ENCODE measurements at regions not wholly inside any gene's neighbourhood (a gene's known extent, or its start where the extent isn't known, plus 50 kb on each side); places are given as distances from the start of the nearest gene placed in this dataset.
A peak's percentile ranks its signal among the peaks of the same experiment; 100 is the strongest.

DNA sequence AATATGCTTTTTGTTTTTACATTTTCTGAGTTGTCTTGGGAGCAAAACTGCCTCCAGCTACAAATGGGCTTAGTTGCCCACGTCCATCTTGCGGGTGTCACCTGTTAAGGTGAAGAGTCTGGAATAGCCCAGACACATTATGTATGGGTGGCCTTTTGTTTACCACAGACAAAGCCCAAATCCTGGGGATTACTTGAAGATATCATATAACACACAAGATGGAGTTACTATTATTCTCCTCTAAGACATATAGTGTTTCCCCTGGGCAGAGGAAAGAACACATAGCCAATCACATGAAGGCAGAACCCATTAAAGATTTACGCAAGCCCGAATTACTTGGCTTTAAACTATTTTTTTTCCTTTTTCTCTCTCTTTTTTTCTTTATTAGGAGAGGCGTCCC, 625.6 kb upstream of the FAM241A start:
- no peak for DNase-seq (ENCODE audit: low read depth)
- TF ChIP-seq, protein P1, sequence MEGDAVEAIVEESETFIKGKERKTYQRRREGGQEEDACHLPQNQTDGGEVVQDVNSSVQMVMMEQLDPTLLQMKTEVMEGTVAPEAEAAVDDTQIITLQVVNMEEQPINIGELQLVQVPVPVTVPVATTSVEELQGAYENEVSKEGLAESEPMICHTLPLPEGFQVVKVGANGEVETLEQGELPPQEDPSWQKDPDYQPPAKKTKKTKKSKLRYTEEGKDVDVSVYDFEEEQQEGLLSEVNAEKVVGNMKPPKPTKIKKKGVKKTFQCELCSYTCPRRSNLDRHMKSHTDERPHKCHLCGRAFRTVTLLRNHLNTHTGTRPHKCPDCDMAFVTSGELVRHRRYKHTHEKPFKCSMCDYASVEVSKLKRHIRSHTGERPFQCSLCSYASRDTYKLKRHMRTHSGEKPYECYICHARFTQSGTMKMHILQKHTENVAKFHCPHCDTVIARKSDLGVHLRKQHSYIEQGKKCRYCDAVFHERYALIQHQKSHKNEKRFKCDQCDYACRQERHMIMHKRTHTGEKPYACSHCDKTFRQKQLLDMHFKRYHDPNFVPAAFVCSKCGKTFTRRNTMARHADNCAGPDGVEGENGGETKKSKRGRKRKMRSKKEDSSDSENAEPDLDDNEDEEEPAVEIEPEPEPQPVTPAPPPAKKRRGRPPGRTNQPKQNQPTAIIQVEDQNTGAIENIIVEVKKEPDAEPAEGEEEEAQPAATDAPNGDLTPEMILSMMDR (IDR thresholded peaks at IDR 0.05; ENCODE audit: insufficient read depth, low read length): no peak

DNA sequence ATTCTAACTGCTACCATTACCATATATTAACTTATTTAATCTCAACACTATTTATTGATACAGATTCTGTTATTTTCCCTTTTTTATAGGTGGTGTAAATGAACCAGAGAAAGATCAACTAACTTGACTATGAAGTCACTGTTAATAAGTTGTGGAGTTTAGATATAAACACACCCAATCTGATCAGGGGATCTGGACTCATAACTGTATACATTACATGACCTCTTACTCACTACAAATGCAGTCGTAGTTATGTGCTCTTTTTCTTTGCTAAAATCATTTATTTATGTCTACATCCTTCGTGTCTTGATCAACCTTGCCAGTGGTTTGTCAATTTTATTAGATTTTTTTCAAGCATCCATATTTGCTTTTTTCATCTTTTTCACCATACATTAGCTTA, 614.8 kb upstream of the FAM241A start:
- no peak for DNase-seq (ENCODE audit: low read depth)
- TF ChIP-seq, protein P1 (IDR thresholded peaks at IDR 0.05; ENCODE audit: insufficient read depth, low read length): no peak

More for the DNA sequence above, 625.6 kb upstream of the FAM241A start:
- no peak overlapping the region for H3K4me3 ChIP-seq (ENCODE audit: low read depth, low read length)

DNA sequence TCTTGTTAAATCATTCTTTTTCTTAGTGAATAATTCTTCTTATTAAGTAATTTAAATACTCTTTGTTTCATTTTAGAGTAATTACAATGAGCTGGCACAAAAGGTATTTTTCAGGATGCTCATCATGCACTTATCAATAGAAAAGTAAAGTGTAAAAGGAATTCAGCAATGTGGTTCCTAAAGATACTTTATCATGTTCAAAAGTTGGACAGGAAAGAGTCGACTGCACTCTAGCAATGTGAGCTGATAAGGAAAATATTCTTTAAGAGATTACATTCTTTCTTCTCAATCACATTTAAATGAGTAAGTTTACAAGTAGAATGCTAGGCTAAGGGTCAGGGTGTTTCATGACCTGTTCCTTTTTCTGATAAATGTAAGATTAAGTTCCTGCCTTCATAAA, 609.5 kb upstream of the FAM241A start:
- TF ChIP-seq, protein P1 (IDR thresholded peaks at IDR 0.05; ENCODE audit: insufficient read depth, low read length): no peak
- peak; percentile 38 for DNase-seq (ENCODE audit: low read depth)
- H3K4me3 ChIP-seq (ENCODE audit: low read depth, low read length): no peak overlapping the region

More for the DNA sequence above, 614.8 kb upstream of the FAM241A start:
- no peak overlapping the region for H3K4me3 ChIP-seq (ENCODE audit: low read depth, low read length)

DNA sequence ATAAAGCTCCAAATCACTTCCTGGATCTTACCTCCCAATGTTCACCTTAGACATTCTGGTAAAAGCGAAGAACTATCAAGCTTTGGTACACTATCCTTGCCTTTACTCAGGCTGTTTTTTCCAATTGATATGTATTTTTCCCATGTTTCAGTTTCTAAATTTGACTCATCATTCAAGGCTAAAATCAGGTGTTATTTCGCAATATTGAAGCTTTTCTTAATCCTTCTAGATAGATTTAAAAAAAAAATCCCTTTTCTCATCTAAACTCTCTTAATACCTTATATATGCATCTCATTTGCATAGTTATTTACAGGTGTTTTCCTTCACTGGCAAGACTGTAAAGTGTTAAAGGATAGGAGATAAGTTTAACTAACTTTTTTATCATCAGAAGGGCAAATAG, 608.1 kb upstream of the FAM241A start:
- TF ChIP-seq, protein P1 (IDR thresholded peaks at IDR 0.05; ENCODE audit: insufficient read depth, low read length): no peak
- DNase-seq (ENCODE audit: low read depth): no peak

DNA sequence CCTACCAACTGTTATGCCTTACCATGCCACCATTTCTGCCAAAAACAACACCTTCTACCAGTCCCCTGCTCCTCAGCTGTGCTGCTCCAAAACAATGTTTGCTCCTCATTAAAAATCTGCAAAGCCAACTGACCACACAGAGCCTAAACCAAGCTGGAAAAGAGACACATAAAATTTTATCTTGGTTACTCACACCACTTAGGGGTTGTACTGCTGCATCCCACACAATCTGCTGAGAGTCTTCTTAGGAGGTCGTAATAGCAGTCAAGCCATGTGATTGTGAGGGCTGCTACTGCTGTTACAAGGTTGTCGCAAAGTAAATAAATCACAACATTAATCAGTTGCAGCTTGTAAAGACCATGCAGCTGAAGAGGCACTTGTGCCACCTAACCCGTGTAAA, 607.4 kb upstream of the FAM241A start:
- TF ChIP-seq, protein P1 (IDR thresholded peaks at IDR 0.05; ENCODE audit: insufficient read depth, low read length): no peak
- no peak for DNase-seq (ENCODE audit: low read depth)
- H3K4me3 ChIP-seq (ENCODE audit: low read depth, low read length): no peak overlapping the region

More for the DNA sequence above, 608.1 kb upstream of the FAM241A start:
- no peak overlapping the region for H3K4me3 ChIP-seq (ENCODE audit: low read depth, low read length)

DNA sequence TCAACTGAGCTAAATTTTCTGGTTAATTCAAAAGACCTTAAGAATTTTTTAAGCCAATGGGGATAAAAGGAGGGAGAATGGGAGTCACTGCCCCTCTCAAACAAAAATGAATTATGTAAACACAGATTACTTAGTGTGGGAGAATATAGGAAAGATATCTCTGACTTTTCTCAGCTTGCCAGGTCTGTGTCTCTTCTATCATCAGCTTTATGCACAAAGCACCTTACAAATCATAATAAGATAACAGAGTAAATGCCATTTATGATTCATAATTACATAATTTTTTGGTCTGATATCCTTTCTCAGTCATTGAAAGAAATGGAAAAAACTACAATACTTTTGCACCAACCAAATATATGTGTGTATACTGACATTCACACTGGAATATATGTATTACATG, 604.6 kb upstream of the FAM241A start:
- H3K4me3 ChIP-seq (ENCODE audit: low read depth, low read length): no peak overlapping the region
- TF ChIP-seq, protein P1 (IDR thresholded peaks at IDR 0.05; ENCODE audit: insufficient read depth, low read length): no peak
- DNase-seq (ENCODE audit: low read depth): peak; percentile 17

DNA sequence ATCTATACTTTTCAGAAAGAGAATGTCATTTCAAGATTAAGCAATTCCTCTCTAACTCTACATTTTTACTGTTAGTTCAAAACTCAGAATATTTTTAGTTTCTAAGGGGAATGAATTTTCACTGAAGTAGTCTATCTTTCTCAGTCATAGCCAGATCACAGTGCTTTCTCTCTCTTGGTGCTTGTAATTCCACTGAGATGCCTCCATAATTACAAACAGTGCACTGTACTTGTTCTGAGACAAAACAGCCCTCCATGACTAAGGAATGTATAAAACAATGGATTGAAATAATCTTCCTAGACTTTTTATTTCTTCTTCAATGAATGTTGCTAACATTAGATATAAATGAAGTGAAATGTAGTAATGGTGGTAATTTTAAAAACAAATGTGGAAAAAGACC, 603.2 kb upstream of the FAM241A start:
- H3K4me3 ChIP-seq (ENCODE audit: low read depth, low read length): no peak overlapping the region
- peak; percentile 53 for DNase-seq (ENCODE audit: low read depth)
- TF ChIP-seq, protein P1 (IDR thresholded peaks at IDR 0.05; ENCODE audit: insufficient read depth, low read length): no peak
